H9 (cell line): ENCODE measurements at regions not wholly inside any gene's neighbourhood (a gene's known extent, or its start where the extent isn't known, plus 50 kb on each side); places are given as distances from the start of the nearest gene placed in this dataset.

Experiments
- DNase-seq: peaks from one replicate; pipeline ENCODE4 v3.0.0-alpha.2; 2017
- H2AFZ ChIP-seq: one replicate; pipeline ENCODE4 v1.6.1; 2013; ENCODE audit warnings: mild to moderate bottlenecking, low read length, control low read depth, moderate library complexity
- H2AK5ac ChIP-seq: 2 replicates; pipeline ENCODE4 v1.6.1; 2013; ENCODE audit warnings: low read length, control low read depth, mixed read lengths; ENCODE audit not compliant: insufficient read length
- H2BK120ac ChIP-seq: one replicate; pipeline ENCODE4 v1.6.1; 2013; ENCODE audit warnings: low read depth, mild to moderate bottlenecking, low read length, control low read depth, inconsistent platforms; ENCODE audit not compliant: poor library complexity, severe bottlenecking
- H2BK12ac ChIP-seq: 2 replicates; pipeline ENCODE4 v1.6.1; 2013; ENCODE audit warnings: low read length, control low read depth, mixed read lengths, low read depth; ENCODE audit not compliant: insufficient read length
- H2BK15ac ChIP-seq: 2 replicates; pipeline ENCODE4 v1.6.1; 2013; ENCODE audit warnings: low read depth, low read length, control low read depth
- H2BK20ac ChIP-seq: one replicate; pipeline ENCODE4 v1.6.1; 2013; ENCODE audit warnings: low read depth, mild to moderate bottlenecking, low read length, control low read depth, inconsistent platforms; ENCODE audit not compliant: poor library complexity, severe bottlenecking
- H2BK5ac ChIP-seq: 2 replicates; pipeline ENCODE4 v1.6.1; 2013; ENCODE audit warnings: low read length, control low read depth, mixed read lengths; ENCODE audit not compliant: insufficient read length
- H3K14ac ChIP-seq: 2 replicates; pipeline ENCODE4 v1.6.1; 2013; ENCODE audit warnings: low read length, control low read depth; ENCODE audit not compliant: insufficient read depth
- H3K18ac ChIP-seq: 2 replicates; pipeline ENCODE4 v1.6.1; 2013; ENCODE audit warnings: low read depth, mild to moderate bottlenecking, mixed read lengths, low read length, control low read depth; ENCODE audit not compliant: insufficient read length
- H3K23ac ChIP-seq: 2 replicates; pipeline ENCODE4 v1.6.1; 2013; ENCODE audit warnings: low read length, control low read depth, mixed read lengths, low read depth; ENCODE audit not compliant: insufficient read length
- H3K23me2 ChIP-seq: 2 replicates; pipeline ENCODE4 v1.6.1; 2013; ENCODE audit warnings: low read depth, mild to moderate bottlenecking, mixed read lengths, low read length, control low read depth; ENCODE audit not compliant: insufficient read length, poor library complexity, severe bottlenecking
- H3K27ac ChIP-seq: 2 replicates; pipeline ENCODE4 v1.5.1; 2013; ENCODE audit warnings: low read length, control low read depth, mixed read lengths, low read depth; ENCODE audit not compliant: insufficient read length
- H3K27me3 ChIP-seq: 2 replicates; pipeline ENCODE4 v1.6.1; 2013; ENCODE audit warnings: low read length, control low read depth, inconsistent platforms; ENCODE audit not compliant: insufficient read depth
- H3K4ac ChIP-seq: 2 replicates; pipeline ENCODE4 v1.6.1; 2013; ENCODE audit warnings: low read depth, mild to moderate bottlenecking, control low read depth, inconsistent platforms, low read length, moderate library complexity
- H3K4me1 ChIP-seq: 2 replicates; pipeline ENCODE4 v1.6.1; 2013; ENCODE audit warnings: low read length, control low read depth, inconsistent platforms; ENCODE audit not compliant: insufficient read depth
- H3K4me2 ChIP-seq: 2 replicates; pipeline ENCODE4 v1.6.1; 2013; ENCODE audit warnings: low read length, control low read depth, mixed read lengths; ENCODE audit not compliant: insufficient read length, insufficient read depth
- H3K56ac ChIP-seq: 2 replicates; pipeline ENCODE4 v1.6.1; 2013; ENCODE audit warnings: low read depth, mild to moderate bottlenecking, mixed read lengths, low read length, control low read depth; ENCODE audit not compliant: insufficient read length
- H3K79me1 ChIP-seq: 2 replicates; pipeline ENCODE4 v1.6.1; 2013; ENCODE audit warnings: low read depth, mild to moderate bottlenecking, moderate library complexity, low read length, control low read depth, inconsistent platforms; ENCODE audit not compliant: insufficient read depth, poor library complexity, severe bottlenecking
- H3K79me2 ChIP-seq: 2 replicates; pipeline ENCODE4 v1.6.1; 2013; ENCODE audit warnings: low read length, control low read depth, inconsistent platforms; ENCODE audit not compliant: insufficient read depth
- H3K9ac ChIP-seq: 2 replicates; pipeline ENCODE4 v1.6.1; 2013; ENCODE audit warnings: low read length, control low read depth, mixed read lengths; ENCODE audit not compliant: insufficient read length; ENCODE audit errors: extremely low read depth
- H3K9me3 ChIP-seq: one replicate; pipeline ENCODE4 v1.6.1; 2013; ENCODE audit warnings: low read depth, low read length, inconsistent platforms; ENCODE audit not compliant: control insufficient read depth
- H3T11ph ChIP-seq: one replicate; pipeline ENCODE4 v1.6.1; 2013; ENCODE audit warnings: mild to moderate bottlenecking, low read length, control low read depth, inconsistent platforms
- H4K20me1 ChIP-seq: one replicate; pipeline ENCODE4 v1.6.1; 2013; ENCODE audit not compliant: control insufficient read depth, insufficient read length, insufficient read depth
- H4K5ac ChIP-seq: 2 replicates; pipeline ENCODE4 v1.6.1; 2013; ENCODE audit warnings: low read depth, mild to moderate bottlenecking, mixed read lengths, low read length, control low read depth; ENCODE audit not compliant: insufficient read length
- H4K8ac ChIP-seq: replicated peaks from 2 replicates; pipeline ENCODE4 v1.6.1; 2013; ENCODE audit warnings: low read length, control low read depth, mixed read lengths, low read depth; ENCODE audit not compliant: insufficient read length
- H4K91ac ChIP-seq: 2 replicates; pipeline ENCODE4 v1.6.1; 2013; ENCODE audit warnings: low read depth, mild to moderate bottlenecking, moderate library complexity, mixed read lengths, low read length, control low read depth; ENCODE audit not compliant: insufficient read length
- H3K27ac Mint-ChIP-seq, 3 experiments: 2 replicates in 2 of 3; 3 replicates in 1 of 3; pipeline ENCODE4 v1.8.0; 2020 to 2021; ENCODE audit warnings: mixed read lengths in 3 of 3, mild to moderate bottlenecking in 1 of 3, moderate library complexity in 1 of 3
- H3K27me3 Mint-ChIP-seq: 2 replicates; pipeline ENCODE4 v1.8.0; 2021; ENCODE audit warnings: low read depth, mild to moderate bottlenecking, moderate library complexity, mixed read lengths
- H3K36me3 Mint-ChIP-seq, 3 experiments: 2 replicates in 2 of 3; 3 replicates in 1 of 3; pipeline ENCODE4 v1.8.0; 2020 to 2021; ENCODE audit warnings: low read depth in 3 of 3, mixed read lengths in 3 of 3; ENCODE audit not compliant: insufficient read depth in 1 of 3
- H3K4me1 Mint-ChIP-seq, 2 experiments: 2 replicates each; pipeline ENCODE4 v1.8.0; 2020; ENCODE audit warnings: mixed read lengths in 2 of 2
- H3K4me3 Mint-ChIP-seq, 2 experiments: 2 replicates in 1 of 2; 3 replicates in 1 of 2; pipeline ENCODE4 v1.8.0; 2020 to 2021; ENCODE audit warnings: mild to moderate bottlenecking in 2 of 2, mixed read lengths in 2 of 2, moderate library complexity in 1 of 2
- H3K9me3 Mint-ChIP-seq, 2 experiments: 2 replicates in 1 of 2; 3 replicates in 1 of 2; pipeline ENCODE4 v1.8.0; 2020; ENCODE audit warnings: mild to moderate bottlenecking in 2 of 2, mixed read lengths in 2 of 2, moderate library complexity in 1 of 2
- WGBS: extraction: QIAGEN DNeasy Blood & Tissue Kit; methylation state at CpG from one replicate; pipeline ENCODE4 v1.1.7; 2013; ENCODE audit warnings: missing lambda C conversion rate, low lambda C conversion rate, mixed read lengths; ENCODE audit not compliant: insufficient read length; ENCODE audit errors: extremely low coverage; 5-methylcytosine and 5-hydroxymethylcytosine counted together
- TF ChIP-seq, protein P1 (sequence below): fragments of 200-600 bp; sonication (generic); conservative IDR thresholded peaks from 3 replicates; pipeline ENCODE4 v1.8.0; 2021; ENCODE audit warnings: antibody characterized with exemption, mild to moderate bottlenecking

- Histone ChIP-seq H2BK12ac (no peak overlapping the region), H3K9me3 (no peaks in the 10 kb centered on the region), H2AK5ac (no peak overlapping the region), H3K27ac (no peak overlapping the region), H2BK5ac (no peak overlapping the region), H3K27me3 (no peaks in the 10 kb centered on the region), H3K56ac (no peak overlapping the region), H3K79me1 (no peaks in the 10 kb centered on the region), H2BK15ac (no peak overlapping the region), H3K4me1 (no peaks in the 10 kb centered on the region), H2BK20ac (no peak overlapping the region), H4K20me1 (peaks cover 3% of the 10 kb centered on the region), H3K23ac (no peak overlapping the region), H4K91ac (no peak overlapping the region), H3K4me2 (no peak overlapping the region), H3K18ac (no peak overlapping the region), H2AFZ (no peak overlapping the region), H3K79me2 (no peaks in the 10 kb centered on the region), H3K4ac (no peak overlapping the region), H2BK120ac (no peak overlapping the region), H3T11ph (no peak overlapping the region), H4K8ac (no peak overlapping the region), H3K14ac (no peak overlapping the region), H3K23me2 (no peaks in the 10 kb centered on the region), H4K5ac (no peak overlapping the region), H3K9ac (no peak overlapping the region)
- Mint-ChIP-seq H3K4me1 (peaks cover 8 to 10% of the 10 kb centered on the region in 2 experiments), H3K27ac (no peak overlapping the region), H3K27me3 (peaks cover 3% of the 10 kb centered on the region), H3K4me3 (no peak overlapping the region), H3K9me3 (peaks cover 6 to 10% of the 10 kb centered on the region in 2 experiments), H3K36me3 (no peaks in the 10 kb centered on the region; a peak in 2 of 7 replicates)
- no CpG with 5 or more reads among the region's 9 CpGs for WGBS
- TF ChIP-seq, protein P1, sequence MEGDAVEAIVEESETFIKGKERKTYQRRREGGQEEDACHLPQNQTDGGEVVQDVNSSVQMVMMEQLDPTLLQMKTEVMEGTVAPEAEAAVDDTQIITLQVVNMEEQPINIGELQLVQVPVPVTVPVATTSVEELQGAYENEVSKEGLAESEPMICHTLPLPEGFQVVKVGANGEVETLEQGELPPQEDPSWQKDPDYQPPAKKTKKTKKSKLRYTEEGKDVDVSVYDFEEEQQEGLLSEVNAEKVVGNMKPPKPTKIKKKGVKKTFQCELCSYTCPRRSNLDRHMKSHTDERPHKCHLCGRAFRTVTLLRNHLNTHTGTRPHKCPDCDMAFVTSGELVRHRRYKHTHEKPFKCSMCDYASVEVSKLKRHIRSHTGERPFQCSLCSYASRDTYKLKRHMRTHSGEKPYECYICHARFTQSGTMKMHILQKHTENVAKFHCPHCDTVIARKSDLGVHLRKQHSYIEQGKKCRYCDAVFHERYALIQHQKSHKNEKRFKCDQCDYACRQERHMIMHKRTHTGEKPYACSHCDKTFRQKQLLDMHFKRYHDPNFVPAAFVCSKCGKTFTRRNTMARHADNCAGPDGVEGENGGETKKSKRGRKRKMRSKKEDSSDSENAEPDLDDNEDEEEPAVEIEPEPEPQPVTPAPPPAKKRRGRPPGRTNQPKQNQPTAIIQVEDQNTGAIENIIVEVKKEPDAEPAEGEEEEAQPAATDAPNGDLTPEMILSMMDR: no peak
- DNase-seq: no peak
Measured at GRCh38 chr6:167553736-167554119, 228.8 kb downstream of the TTLL2 start.
